ENCODE measurements at regions not wholly inside any gene's neighbourhood (a gene's known extent, or its start where the extent isn't known, plus 50 kb on each side); places are given as distances from the start of the nearest gene placed in this dataset.

DNA sequence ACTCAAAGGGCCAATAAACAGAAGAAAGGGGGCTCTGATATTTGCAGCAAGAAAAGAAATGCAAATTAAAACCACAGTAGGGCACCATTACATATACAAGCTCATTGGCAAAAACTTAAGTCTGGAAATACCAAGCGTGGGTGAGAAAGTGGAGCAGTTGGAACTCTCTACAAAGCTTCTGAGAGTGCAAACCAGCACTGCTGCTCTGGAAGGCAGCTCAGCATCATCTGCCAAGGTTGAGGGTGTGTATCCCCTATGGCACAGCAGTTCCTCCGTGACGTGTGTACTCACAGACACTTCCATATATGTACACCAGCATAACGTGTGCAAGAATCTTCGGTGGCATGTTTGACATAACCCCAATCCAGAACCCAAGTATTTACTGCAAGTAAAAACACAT, 271.0 kb upstream of the ATP10A start:
- no peaks in the 10 kb centered on the region for H3K27me3 ChIP-seq
- H3K4me3 ChIP-seq = no peak overlapping the region
- no peaks in the 10 kb centered on the region for H3K36me3 ChIP-seq
- peaks cover 0 to 10% (median 5%) of the 10 kb centered on the region in 4 donors for H3K4me1 ChIP-seq
- no peaks in the 10 kb centered on the region for H3K9me3 ChIP-seq
- WGBS = 81% methylated on average over 5 of the region's 5 CpGs
- intact Hi-C loops (cut with DNase I) = no loop called here
- no peak for DNase-seq (ENCODE audit: extremely low spot score)
- no peak overlapping the region for H3K27ac ChIP-seq (replicated peaks in 1 of 4)
- TF ChIP-seq POLR2A (IDR thresholded peaks at IDR 0.05; ENCODE audit: low read depth) = no peak
- no peak for TF ChIP-seq POLR2AphosphoS5 (IDR thresholded peaks at IDR 0.05)
- TF ChIP-seq, protein P1, sequence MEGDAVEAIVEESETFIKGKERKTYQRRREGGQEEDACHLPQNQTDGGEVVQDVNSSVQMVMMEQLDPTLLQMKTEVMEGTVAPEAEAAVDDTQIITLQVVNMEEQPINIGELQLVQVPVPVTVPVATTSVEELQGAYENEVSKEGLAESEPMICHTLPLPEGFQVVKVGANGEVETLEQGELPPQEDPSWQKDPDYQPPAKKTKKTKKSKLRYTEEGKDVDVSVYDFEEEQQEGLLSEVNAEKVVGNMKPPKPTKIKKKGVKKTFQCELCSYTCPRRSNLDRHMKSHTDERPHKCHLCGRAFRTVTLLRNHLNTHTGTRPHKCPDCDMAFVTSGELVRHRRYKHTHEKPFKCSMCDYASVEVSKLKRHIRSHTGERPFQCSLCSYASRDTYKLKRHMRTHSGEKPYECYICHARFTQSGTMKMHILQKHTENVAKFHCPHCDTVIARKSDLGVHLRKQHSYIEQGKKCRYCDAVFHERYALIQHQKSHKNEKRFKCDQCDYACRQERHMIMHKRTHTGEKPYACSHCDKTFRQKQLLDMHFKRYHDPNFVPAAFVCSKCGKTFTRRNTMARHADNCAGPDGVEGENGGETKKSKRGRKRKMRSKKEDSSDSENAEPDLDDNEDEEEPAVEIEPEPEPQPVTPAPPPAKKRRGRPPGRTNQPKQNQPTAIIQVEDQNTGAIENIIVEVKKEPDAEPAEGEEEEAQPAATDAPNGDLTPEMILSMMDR (IDR thresholded peaks at IDR 0.05) = no peak
- no peak for TF ChIP-seq EP300 (IDR thresholded peaks at IDR 0.05)

DNA sequence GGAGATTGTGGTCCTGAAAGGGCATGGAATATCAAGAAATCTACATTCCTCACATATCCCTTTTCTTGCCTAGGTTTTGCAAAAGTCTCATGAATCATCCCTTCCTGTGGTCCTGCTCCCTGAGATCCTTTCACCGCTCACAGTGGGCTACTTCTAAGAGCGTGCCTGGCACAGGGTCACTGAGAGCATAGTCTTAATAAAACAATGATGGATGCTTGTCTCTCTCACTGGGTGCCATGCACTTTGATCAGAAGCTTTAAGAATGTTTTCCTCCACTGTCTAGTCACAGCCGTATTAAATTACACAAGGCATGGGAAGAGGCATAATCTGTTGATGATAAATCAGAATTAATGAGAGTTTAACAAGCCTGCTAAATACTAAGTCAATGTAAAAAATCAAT, 269.7 kb upstream of the ATP10A start:
- peak; percentile 50 for DNase-seq (ENCODE audit: extremely low spot score)
- WGBS = 82% methylated on average over 3 of the region's 3 CpGs
- Histone ChIP-seq H3K27ac (replicated peaks in 1 of 4) (no peak overlapping the region), H3K27me3 (no peaks in the 10 kb centered on the region), H3K4me3 (no peak overlapping the region), H3K9me3 (no peaks in the 10 kb centered on the region), H3K36me3 (no peaks in the 10 kb centered on the region), H3K4me1 (peaks cover 0 to 10% (median 5%) of the 10 kb centered on the region in 4 donors)
- intact Hi-C loops (cut with DNase I) = no loop called here
- no peak for TF ChIP-seq POLR2A (IDR thresholded peaks at IDR 0.05; ENCODE audit: low read depth)
- no peak for TF ChIP-seq POLR2AphosphoS5 (IDR thresholded peaks at IDR 0.05)
- TF ChIP-seq, protein P1 (IDR thresholded peaks at IDR 0.05) = no peak
- TF ChIP-seq EP300 (IDR thresholded peaks at IDR 0.05) = no peak

DNA sequence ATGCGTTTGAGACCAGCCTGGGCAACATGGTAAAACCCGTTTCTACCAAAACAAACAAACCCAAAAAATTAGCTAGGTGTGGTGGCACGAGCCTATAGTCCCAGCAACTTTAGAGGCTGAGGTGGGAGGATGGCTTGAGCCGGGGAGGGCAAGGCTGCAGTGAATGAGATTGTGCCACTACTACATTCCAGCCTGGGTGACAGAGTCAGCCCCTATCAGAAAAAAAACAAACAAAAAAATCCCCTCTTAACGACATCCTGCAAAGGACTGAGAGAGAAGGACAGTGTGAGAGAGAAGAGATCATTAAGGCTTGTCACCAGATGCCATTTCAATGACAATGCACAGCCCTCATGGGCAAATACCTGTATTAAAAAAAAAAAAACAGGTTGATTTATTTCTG, 266.7 kb upstream of the ATP10A start:
- Histone ChIP-seq H3K36me3 (no peaks in the 10 kb centered on the region), H3K27me3 (no peaks in the 10 kb centered on the region), H3K27ac (replicated peaks in 1 of 4) (no peak overlapping the region), H3K9me3 (no peaks in the 10 kb centered on the region), H3K4me1 (peaks cover 0 to 20% (median 14%) of the 10 kb centered on the region in 4 donors), H3K4me3 (no peak overlapping the region)
- TF ChIP-seq, protein P1 (IDR thresholded peaks at IDR 0.05) = no peak
- no peak for TF ChIP-seq POLR2AphosphoS5 (IDR thresholded peaks at IDR 0.05)
- no peak for TF ChIP-seq EP300 (IDR thresholded peaks at IDR 0.05)
- no peak for TF ChIP-seq POLR2A (IDR thresholded peaks at IDR 0.05; ENCODE audit: low read depth)
- WGBS = 59% methylated on average over 5 of the region's 5 CpGs
- intact Hi-C loops (cut with DNase I) = no loop called here
- no peak for DNase-seq (ENCODE audit: extremely low spot score)

DNA sequence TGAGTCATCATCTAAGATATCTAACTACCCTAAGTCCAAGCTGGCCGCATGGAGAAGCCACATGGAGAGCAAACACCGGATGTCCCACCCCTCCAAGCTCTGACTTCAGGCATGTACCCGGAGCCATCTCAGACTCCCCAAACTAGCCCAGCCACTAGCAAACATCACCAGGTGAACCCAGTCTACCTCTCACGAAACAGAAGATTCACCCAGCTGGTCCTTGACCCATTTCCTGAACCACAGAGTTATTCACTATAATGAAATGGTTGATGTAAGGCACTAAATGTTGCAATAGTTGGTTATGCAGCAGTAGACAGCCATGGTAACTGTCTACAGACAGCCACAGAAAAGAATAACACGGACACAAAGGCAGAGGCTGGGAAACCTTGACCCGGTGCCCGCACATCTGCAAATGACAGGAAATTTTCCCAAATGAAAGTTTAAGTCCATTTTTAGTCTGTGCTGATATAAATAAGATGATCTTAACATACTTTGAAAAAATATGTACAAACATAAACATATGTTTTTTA, 265.5 kb upstream of the ATP10A start:
- no peaks in the 10 kb centered on the region for H3K27me3 ChIP-seq
- peak; percentile 55 for DNase-seq (ENCODE audit: extremely low spot score)
- WGBS = 91% methylated on average over 7 of the region's 7 CpGs
- no peaks in the 10 kb centered on the region for H3K9me3 ChIP-seq
- peaks cover 0 to 20% (median 14%) of the 10 kb centered on the region in 4 donors for H3K4me1 ChIP-seq
- H3K27ac ChIP-seq (replicated peaks in 1 of 4) = no peak overlapping the region
- intact Hi-C loops (cut with DNase I) = no loop called here
- no peaks in the 10 kb centered on the region for H3K36me3 ChIP-seq
- TF ChIP-seq EP300 (IDR thresholded peaks at IDR 0.05) = no peak
- TF ChIP-seq POLR2AphosphoS5 (IDR thresholded peaks at IDR 0.05) = no peak
- TF ChIP-seq, protein P1 (IDR thresholded peaks at IDR 0.05) = no peak
- TF ChIP-seq POLR2A (IDR thresholded peaks at IDR 0.05; ENCODE audit: low read depth) = no peak
- no peak overlapping the region for H3K4me3 ChIP-seq

DNA sequence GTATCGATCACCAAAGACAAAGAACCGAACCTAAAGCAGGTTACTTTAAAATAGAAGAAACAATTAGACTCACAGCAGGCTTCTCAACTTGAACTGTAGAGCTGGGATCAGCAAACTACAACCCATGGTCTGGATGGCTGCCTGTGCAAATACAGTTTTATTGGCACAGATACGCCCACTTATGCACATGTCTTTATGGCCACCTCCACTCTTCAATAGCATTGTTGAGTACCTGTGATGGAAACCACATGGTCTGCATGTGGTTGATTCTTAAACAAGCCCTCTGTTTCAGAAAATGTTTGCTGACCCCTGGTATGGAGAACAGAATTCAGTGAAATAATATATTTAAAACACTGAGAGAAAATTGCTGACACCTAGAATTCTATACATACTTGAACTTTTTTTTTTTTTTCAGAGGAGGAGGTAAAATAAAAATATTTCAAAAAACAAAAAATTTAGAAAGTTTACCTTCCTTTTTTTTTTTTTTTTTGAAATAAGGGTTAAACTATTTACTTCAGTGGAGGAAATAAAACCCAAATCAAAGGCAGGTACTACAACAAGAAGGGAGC, 263.8 kb upstream of the ATP10A start:
- Histone ChIP-seq H3K4me1 (peaks cover 0 to 20% (median 14%) of the 10 kb centered on the region in 4 donors), H3K27ac (replicated peaks in 1 of 4) (no peak overlapping the region), H3K9me3 (no peaks in the 10 kb centered on the region), H3K4me3 (no peak overlapping the region), H3K27me3 (no peaks in the 10 kb centered on the region), H3K36me3 (no peaks in the 10 kb centered on the region)
- peak; percentile 62 for DNase-seq (ENCODE audit: extremely low spot score)
- 87% methylated on average over 3 of the region's 3 CpGs for WGBS
- intact Hi-C loops (cut with DNase I) = no loop called here
- TF ChIP-seq POLR2A (IDR thresholded peaks at IDR 0.05; ENCODE audit: low read depth) (no peak), POLR2AphosphoS5 (IDR thresholded peaks at IDR 0.05) (no peak), EP300 (IDR thresholded peaks at IDR 0.05) (no peak)
- TF ChIP-seq, protein P1 (IDR thresholded peaks at IDR 0.05) = no peak
